WTC11 (cell line): ENCODE measurements at regions not wholly inside any gene's neighbourhood (a gene's known extent, or its start where the extent isn't known, plus 50 kb on each side); places are given as distances from the start of the nearest gene placed in this dataset.

Source experiments
- ATAC-seq: fragments of 200-7000 bp; cut with Tn5 transposase; 2 replicates; pipeline ENCODE4 v1.10.0; 2021; ENCODE audit warnings: mild to moderate bottlenecking, moderate library complexity
- CTCF ChIA-PET: fragments of 300-600 bp; sonication (Branson Sonifier 250); formaldehyde crosslinking; loops from one replicate; lab custom pipeline; 2021; ENCODE audit warnings: antibody characterized with exemption; lab: Charles Lee
- POLR2A ChIA-PET: fragments of 350-600 bp; sonication (Branson Sonifier 250); formaldehyde crosslinking; loops from one replicate; lab custom pipeline; 2021; ENCODE audit warnings: antibody characterized with exemption; lab: Charles Lee
- DNase-seq: peaks from one replicate; pipeline ENCODE4 v3.0.0; 2021; ENCODE audit warnings: low spot score
- H3K27ac Mint-ChIP-seq: 2 replicates; pipeline ENCODE4 v1.8.0; 2021; ENCODE audit warnings: mixed read lengths
- H3K27me3 Mint-ChIP-seq: 2 replicates; pipeline ENCODE4 v1.8.0; 2021; ENCODE audit warnings: low read depth, mild to moderate bottlenecking, moderate library complexity, mixed read lengths
- H3K36me3 Mint-ChIP-seq: 2 replicates; pipeline ENCODE4 v1.8.0; 2021; ENCODE audit warnings: mixed read lengths
- H3K4me1 Mint-ChIP-seq: 2 replicates; pipeline ENCODE4 v1.8.0; 2022; ENCODE audit warnings: mixed read lengths
- H3K4me3 Mint-ChIP-seq: 2 replicates; pipeline ENCODE4 v1.8.0; 2021; ENCODE audit warnings: mild to moderate bottlenecking, moderate library complexity, mixed read lengths
- H3K9me3 Mint-ChIP-seq: 2 replicates; pipeline ENCODE4 v1.8.0; 2021; ENCODE audit warnings: mixed read lengths
- AFF4 ChIP-seq: sonication (generic); formaldehyde crosslinking; IDR thresholded peaks from 2 replicates; pipeline ENCODE4 v1.8.1; 2023; ENCODE audit warnings: mild to moderate bottlenecking, missing genetic modification reagents, borderline replicate concordance
- CREB1 ChIP-seq: sonication (generic); formaldehyde crosslinking; IDR thresholded peaks from 2 replicates; pipeline ENCODE4 v1.8.0; 2023; ENCODE audit warnings: mild to moderate bottlenecking, missing genetic modification reagents
- CREM ChIP-seq: sonication (generic); formaldehyde crosslinking; IDR thresholded peaks from 2 replicates; pipeline ENCODE4 v1.8.1; 2022; ENCODE audit warnings: mild to moderate bottlenecking, missing genetic modification reagents, moderate library complexity
- CTCF ChIP-seq: fragments of 200-600 bp; IDR thresholded peaks from 2 replicates; pipeline ENCODE4 v1.8.0; 2022; ENCODE audit warnings: antibody characterized with exemption
- ELF4 ChIP-seq: sonication (generic); formaldehyde crosslinking; IDR thresholded peaks from 2 replicates; pipeline ENCODE4 v1.8.1; 2022; ENCODE audit warnings: low read depth, mild to moderate bottlenecking, moderate library complexity, missing genetic modification reagents
- ESRRA ChIP-seq: sonication (generic); formaldehyde crosslinking; IDR thresholded peaks from 2 replicates; pipeline ENCODE4 v1.8.1; 2022; ENCODE audit warnings: mild to moderate bottlenecking, missing genetic modification reagents, borderline replicate concordance
- GRHL2 ChIP-seq: fragments of 250-450 bp; sonication (Bioruptor Pico); IDR thresholded peaks from 2 replicates; pipeline ENCODE4 v1.8.0; 2022; ENCODE audit warnings: mild to moderate bottlenecking, moderate library complexity; ENCODE audit not compliant: insufficient replicate concordance, severe bottlenecking
- GTF2I ChIP-seq: fragments of 250-450 bp; sonication (Bioruptor Pico); conservative IDR thresholded peaks from 2 replicates; pipeline ENCODE4 v1.4.0; 2021; ENCODE audit warnings: mild to moderate bottlenecking
- IRF1 ChIP-seq: sonication (generic); formaldehyde crosslinking; IDR thresholded peaks from 2 replicates; pipeline ENCODE4 v1.8.0; 2023; ENCODE audit warnings: missing genetic modification reagents
- IRF2 ChIP-seq: sonication (generic); formaldehyde crosslinking; IDR thresholded peaks from 2 replicates; pipeline ENCODE4 v1.8.0; 2022; ENCODE audit warnings: low read depth, missing genetic modification reagents, borderline replicate concordance
- JAZF1 ChIP-seq: fragments of 250-450 bp; sonication (Bioruptor Pico); IDR thresholded peaks from 2 replicates; pipeline ENCODE4 v1.9.0; 2021; ENCODE audit warnings: moderate library complexity, mild to moderate bottlenecking, inconsistent platforms
- NFYB ChIP-seq: sonication (generic); formaldehyde crosslinking; conservative IDR thresholded peaks from 2 replicates; pipeline ENCODE4 v1.8.0; 2022; ENCODE audit warnings: low read depth, missing genetic modification reagents
- PRRX2 ChIP-seq: fragments of 250-450 bp; sonication (Bioruptor Pico); IDR thresholded peaks from 2 replicates; pipeline ENCODE4 v1.8.0; 2021; ENCODE audit warnings: mild to moderate bottlenecking
- SMAD3 ChIP-seq: sonication (generic); formaldehyde crosslinking; IDR thresholded peaks from 2 replicates; pipeline ENCODE4 v1.8.0; 2022; ENCODE audit warnings: missing genetic modification reagents, mild to moderate bottlenecking, borderline replicate concordance
- SMAD4 ChIP-seq: sonication (generic); formaldehyde crosslinking; IDR thresholded peaks from 2 replicates; pipeline ENCODE4 v1.8.0; 2022; ENCODE audit warnings: mild to moderate bottlenecking, missing genetic modification reagents
- TCF7 ChIP-seq: sonication (generic); formaldehyde crosslinking; IDR thresholded peaks from 2 replicates; pipeline ENCODE4 v1.8.0; 2022; ENCODE audit warnings: mild to moderate bottlenecking, low read depth, missing genetic modification reagents, moderate library complexity
- TP53 ChIP-seq: sonication (generic); formaldehyde crosslinking; IDR thresholded peaks from 2 replicates; pipeline ENCODE4 v1.8.1; 2023; ENCODE audit warnings: mild to moderate bottlenecking, missing genetic modification reagents
- ZNF121 ChIP-seq: sonication (generic); formaldehyde crosslinking; IDR thresholded peaks from 2 replicates; pipeline ENCODE4 v1.8.0; 2023; ENCODE audit warnings: missing genetic modification reagents
- ZNF138 ChIP-seq: sonication (generic); formaldehyde crosslinking; conservative IDR thresholded peaks from 2 replicates; pipeline ENCODE4 v1.8.1; 2022; ENCODE audit warnings: mild to moderate bottlenecking, moderate library complexity, missing genetic modification reagents
- ZNF232 ChIP-seq: sonication (generic); formaldehyde crosslinking; IDR thresholded peaks from 2 replicates; pipeline ENCODE4 v1.8.0; 2022; ENCODE audit warnings: mild to moderate bottlenecking, missing genetic modification reagents
- ZNF281 ChIP-seq: sonication (generic); formaldehyde crosslinking; IDR thresholded peaks from 2 replicates; pipeline ENCODE4 v1.8.0; 2023; ENCODE audit warnings: mild to moderate bottlenecking, missing genetic modification reagents
- ZNF416 ChIP-seq: fragments of 250-450 bp; sonication (Bioruptor Pico); IDR thresholded peaks from 2 replicates; pipeline ENCODE4 v1.9.0; 2021; ENCODE audit warnings: mild to moderate bottlenecking, inconsistent platforms
- ZNF425 ChIP-seq: fragments of 250-450 bp; sonication (Bioruptor Pico); conservative IDR thresholded peaks from 2 replicates; pipeline ENCODE4 v1.9.0; 2021; ENCODE audit warnings: mild to moderate bottlenecking

GRCh38 chr21:35586305-35586704 lies 474.0 kb downstream of the SETD4 start:
- TF ChIP-seq GRHL2 = no peak
- TF ChIP-seq SMAD4 (CRISPR knock-in tag) = no peak
- no peak for TF ChIP-seq ZNF232
- TF ChIP-seq GTF2I = no peak
- no peak for TF ChIP-seq IRF2
- H3K27ac Mint-ChIP-seq = no peak overlapping the region
- peaks cover 40% of the 10 kb centered on the region for H3K4me1 Mint-ChIP-seq
- DNase-seq (no peak), ATAC-seq (no peak)
- CTCF ChIA-PET = interaction anchor here (0.5 kb wide), 1 partner anchor 510 kb away, joined by 4 read pairs; no protein-coding TSS in a partner anchor
- no peaks in the 10 kb centered on the region for H3K36me3 Mint-ChIP-seq
- no peak overlapping the region for H3K4me3 Mint-ChIP-seq
- no peaks in the 10 kb centered on the region for H3K27me3 Mint-ChIP-seq
- POLR2A ChIA-PET = no interaction called here
- peaks cover 7% of the 10 kb centered on the region for H3K9me3 Mint-ChIP-seq

- H3K9me3 Mint-ChIP-seq = peaks cover 7% of the 10 kb centered on the region
- no peaks in the 10 kb centered on the region for H3K27me3 Mint-ChIP-seq
- ATAC-seq (no peak), DNase-seq (no peak)
- TF ChIP-seq AFF4 (CRISPR knock-in tag) (no peak), ZNF138 (CRISPR knock-in tag) (no peak), CREM (CRISPR knock-in tag) (no peak), CREB1 (CRISPR knock-in tag) (no peak), JAZF1 (CRISPR knock-in tag) (no peak), SMAD3 (no peak), ELF4 (CRISPR knock-in tag) (no peak), ZNF281 (CRISPR knock-in tag) (no peak), TP53 (CRISPR knock-in tag) (no peak), GRHL2 (no peak)
- ChIA-PET CTCF (no interaction called here), POLR2A (no interaction called here)
- peaks cover 42% of the 10 kb centered on the region for H3K4me1 Mint-ChIP-seq
- no peaks in the 10 kb centered on the region for H3K36me3 Mint-ChIP-seq
- no peak overlapping the region for H3K4me3 Mint-ChIP-seq
- H3K27ac Mint-ChIP-seq = no peak overlapping the region
Measured at GRCh38 chr21:35585878-35586277, 474.4 kb downstream of the SETD4 start.

- no peak overlapping the region for H3K4me3 Mint-ChIP-seq
- peaks cover 4% of the 10 kb centered on the region for H3K9me3 Mint-ChIP-seq
- POLR2A ChIA-PET = no interaction called here
- peaks cover 43% of the 10 kb centered on the region for H3K4me1 Mint-ChIP-seq
- CTCF ChIA-PET = no interaction called here
- DNase-seq = no peak
- H3K27ac Mint-ChIP-seq = no peak overlapping the region
- TF ChIP-seq ZNF121 (CRISPR knock-in tag) (no peak), ZNF425 (CRISPR knock-in tag) (no peak), ELF4 (CRISPR knock-in tag) (no peak), PRRX2 (CRISPR knock-in tag) (no peak), ZNF416 (CRISPR knock-in tag) (no peak), TCF7 (CRISPR knock-in tag) (no peak), CTCF (no peak), ESRRA (CRISPR knock-in tag) (no peak), NFYB (CRISPR knock-in tag) (no peak), IRF1 (no peak)
- H3K36me3 Mint-ChIP-seq = no peaks in the 10 kb centered on the region
- H3K27me3 Mint-ChIP-seq = no peaks in the 10 kb centered on the region
- no peak for ATAC-seq
Measured at GRCh38 chr21:35585155-35585554, 475.2 kb downstream of the SETD4 start.
